Heart left ventricle (tissue), 13 donors: ENCODE measurements at regions not wholly inside any gene's neighbourhood (a gene's known extent, or its start where the extent isn't known, plus 50 kb on each side); places are given as distances from the start of the nearest gene placed in this dataset.

Experiments used
- CTCF ChIP-seq, 12 donors: fragments of 200-600 bp; sonication (generic) in 4 of 12; IDR thresholded peaks; one replicate each; pipeline versions ENCODE4 v1.5.0 to v1.8.0; 2018 to 2022; ENCODE audit warnings: antibody characterized with exemption in 12 of 12, mild to moderate bottlenecking in 5 of 12
- POLR2A ChIP-seq, 2 donors: fragments of 450-650 bp; IDR thresholded peaks; one replicate each; pipeline ENCODE4 v1.6.1; 2017; ENCODE audit warnings: antibody characterized with exemption in 2 of 2, mild to moderate bottlenecking in 2 of 2, moderate library complexity in 2 of 2
- donor health status: ischemic (EF 13 %, LVEDD 7.1; RV severe dilation, severe dysfunction).
- donor health status: DM: no; HTN: yes; CAD: no.
- donor health status: DM: no; HTN: no; CAD: no.
- donor health status: ischemic (EF 25% LVEDD 6.9; RV normal size, moderate dysfunction).
- donor health status: ischemic (EF 25% LVEDD 5.7; RV mildly dilated, moderate dysfunction).
- donor health status: ischemic (EF 35%, LVEDD 5.7; RV mildly dilated, moderate dysfunction).
- donor health status: nonischemic (EF 11% LVEDD 7.7; RV severe dilation, severe dysfunction).
- donor health status: DM: yes; HTN: yes; CAD: no.
- donor health status: PGD.
- donor health status: ischemic (EF 29% LVEDD 5.4; RV normal size, mild dysfunction).
- donor health status: nonischemic (EF 23%, LVEDD 6.1; RV moderate dilation, normal function).

- no peak for TF ChIP-seq CTCF (IDR thresholded peaks at IDR 0.05)
- no peak for TF ChIP-seq POLR2A (IDR thresholded peaks at IDR 0.05)
Measured at GRCh38 chr6:25057111-25057905, 121.5 kb upstream of the RIPOR2 start.
